PC-3 (cell line): ENCODE measurements at regions not wholly inside any gene's neighbourhood (a gene's known extent, or its start where the extent isn't known, plus 50 kb on each side); places are given as distances from the start of the nearest gene placed in this dataset.
A peak's percentile ranks its signal among the peaks of the same experiment; 100 is the strongest.

Source experiments
- ATAC-seq: fragments of 200-7000 bp; cut with Tn5 transposase; 2 replicates; pipeline ENCODE4 v1.9.1; 2020; ENCODE audit warnings: mild to moderate bottlenecking, moderate library complexity
- BruUV-seq: library from RNA; stranded (reverse); fragments of 400-500 nt; replicated peaks from 2 replicates; lab custom pipeline; 2021; lab: Mats Ljungman, UMichigan
- CTCF ChIA-PET: fragments of 300-600 bp; sonication (Branson Sonifier 250); formaldehyde crosslinking; loops from one replicate; lab custom pipeline; 2022; ENCODE audit warnings: antibody characterized with exemption; lab: Charles Lee
- POLR2A ChIA-PET: fragments of 300-600 bp; sonication (Branson Sonifier 250); formaldehyde crosslinking; loops from one replicate; lab custom pipeline; 2022; ENCODE audit warnings: antibody characterized with exemption; ENCODE audit not compliant: unreplicated experiment; lab: Charles Lee
- DNase-seq: peaks from one replicate; pipeline ENCODE4 v3.0.0-alpha.2; 2015
- H2AFZ ChIP-seq: fragments of 300-600 bp; sonication (generic); 2 replicates; pipeline ENCODE4 v1.6.0; 2016; ENCODE audit warnings: antibody characterized with exemption, low read length
- H3F3A ChIP-seq: fragments of 300-600 bp; sonication (generic); one replicate; pipeline ENCODE4 v1.6.0; 2017; ENCODE audit warnings: antibody characterized with exemption, low read length, control low read depth, mild to moderate bottlenecking; ENCODE audit not compliant: unreplicated experiment
- H3K27ac ChIP-seq: fragments of 300-600 bp; sonication (generic); 2 replicates; pipeline ENCODE4 v1.5.1; 2016; ENCODE audit warnings: mild to moderate bottlenecking, low read length
- H3K27me3 ChIP-seq: fragments of 300-600 bp; sonication (generic); 2 replicates; pipeline ENCODE4 v1.6.1; 2016; ENCODE audit warnings: low read length, mixed read lengths
- H3K36me3 ChIP-seq: fragments of 300-600 bp; sonication (generic); 2 replicates; pipeline ENCODE4 v1.6.1; 2016; ENCODE audit warnings: low read depth, mixed run types, low read length, mixed read lengths
- H3K4me1 ChIP-seq: fragments of 300-600 bp; sonication (generic); 2 replicates; pipeline ENCODE4 v1.5.1; 2016; ENCODE audit warnings: low read length; ENCODE audit not compliant: insufficient read depth
- H3K4me2 ChIP-seq: fragments of 300-600 bp; sonication (generic); 2 replicates; pipeline ENCODE4 v1.6.0; 2016; ENCODE audit warnings: low read length
- H3K4me3 ChIP-seq: fragments of 300-600 bp; sonication (generic); 2 replicates; pipeline ENCODE4 v1.5.1; 2016; ENCODE audit warnings: mild to moderate bottlenecking, low read length, mixed read lengths
- H3K79me2 ChIP-seq: fragments of 300-600 bp; sonication (generic); 2 replicates; pipeline ENCODE4 v1.6.1; 2017; ENCODE audit warnings: low read length, mixed read lengths
- H3K9ac ChIP-seq: fragments of 300-600 bp; sonication (generic); 2 replicates; pipeline ENCODE4 v1.6.0; 2016; ENCODE audit warnings: mild to moderate bottlenecking, low read length
- H3K9me2 ChIP-seq: fragments of 300-600 bp; sonication (generic); replicated peaks from 2 replicates; pipeline ENCODE4 v1.6.1; 2016; ENCODE audit warnings: mixed run types, low read length, mixed read lengths
- H3K9me3 ChIP-seq: fragments of 300-600 bp; sonication (generic); 2 replicates; pipeline ENCODE4 v1.6.1; 2016; ENCODE audit warnings: low read length, mixed read lengths
- H4K20me1 ChIP-seq: fragments of 300-600 bp; sonication (generic); 2 replicates; pipeline ENCODE4 v1.6.1; 2016; ENCODE audit warnings: low read length, mixed read lengths
- CTCF ChIP-seq: fragments of 300-600 bp; sonication (generic); conservative IDR thresholded peaks from 2 replicates; pipeline ENCODE4 v1.5.1; 2017; ENCODE audit warnings: antibody characterized with exemption, low read depth, mild to moderate bottlenecking, low read length
- EZH2 ChIP-seq: fragments of 300-600 bp; sonication (generic); IDR thresholded peaks from one replicate; pipeline ENCODE4 v1.6.1; 2017; ENCODE audit warnings: antibody characterized with exemption, mild to moderate bottlenecking, low read length; ENCODE audit not compliant: unreplicated experiment
- EZH2phosphoT487 ChIP-seq: fragments of 300-600 bp; sonication (generic); IDR thresholded peaks from 2 replicates; pipeline ENCODE4 v1.6.1; 2018; ENCODE audit warnings: mild to moderate bottlenecking, antibody characterized with exemption, low read length, borderline replicate concordance
- intact Hi-C: fragments of 100-400 bp; cut with micrococcal nuclease; formaldehyde crosslinking; loops from 2 replicates; pipeline ENCODE4 v1.9.0; 2023

- H3K4me3 ChIP-seq = no peak overlapping the region
- H3K27ac ChIP-seq = no peak overlapping the region
- DNase-seq (no peak), ATAC-seq (no peak)
- no peaks in the 10 kb centered on the region for H3F3A ChIP-seq
- TF ChIP-seq EZH2phosphoT487 (no peak), CTCF (no peak), EZH2 (no peak)
- no peaks in the 10 kb centered on the region for H4K20me1 ChIP-seq
- ChIA-PET POLR2A (no interaction called here), CTCF (no interaction called here)
- H3K4me2 ChIP-seq = no peak overlapping the region
- H3K9me2 ChIP-seq = no peaks in the 10 kb centered on the region
- H3K4me1 ChIP-seq = no peaks in the 10 kb centered on the region
- BruUV-seq = no TSS peak
- H3K36me3 ChIP-seq = no peaks in the 10 kb centered on the region
- H2AFZ ChIP-seq = no peak overlapping the region
- intact Hi-C loops = no loop called here
- H3K79me2 ChIP-seq = no peaks in the 10 kb centered on the region
- no peaks in the 10 kb centered on the region for H3K9me3 ChIP-seq
- no peaks in the 10 kb centered on the region for H3K27me3 ChIP-seq
- no peak overlapping the region for H3K9ac ChIP-seq
Measured at GRCh38 chr11:112844517-112844916, 116.7 kb upstream of the NCAM1 start.

GRCh38 chr11:112847568-112847967, 113.7 kb upstream of the NCAM1 start:
- Histone ChIP-seq H3K27me3 (no peaks in the 10 kb centered on the region), H3K9me2 (no peaks in the 10 kb centered on the region), H3K4me1 (no peaks in the 10 kb centered on the region), H3K36me3 (no peaks in the 10 kb centered on the region), H3K9me3 (no peaks in the 10 kb centered on the region), H3K4me3 (no peak overlapping the region), H2AFZ (no peak overlapping the region), H3K4me2 (no peak overlapping the region), H3K27ac (no peak overlapping the region), H3K79me2 (no peaks in the 10 kb centered on the region), H3K9ac (no peak overlapping the region), H3F3A (no peaks in the 10 kb centered on the region), H4K20me1 (no peaks in the 10 kb centered on the region)
- ATAC-seq (no peak), DNase-seq (no peak)
- BruUV-seq = no TSS peak
- TF ChIP-seq EZH2phosphoT487 (no peak), EZH2 (no peak), CTCF (no peak)
- intact Hi-C loops = no loop called here
- ChIA-PET POLR2A (no interaction called here), CTCF (no interaction called here)

DNA sequence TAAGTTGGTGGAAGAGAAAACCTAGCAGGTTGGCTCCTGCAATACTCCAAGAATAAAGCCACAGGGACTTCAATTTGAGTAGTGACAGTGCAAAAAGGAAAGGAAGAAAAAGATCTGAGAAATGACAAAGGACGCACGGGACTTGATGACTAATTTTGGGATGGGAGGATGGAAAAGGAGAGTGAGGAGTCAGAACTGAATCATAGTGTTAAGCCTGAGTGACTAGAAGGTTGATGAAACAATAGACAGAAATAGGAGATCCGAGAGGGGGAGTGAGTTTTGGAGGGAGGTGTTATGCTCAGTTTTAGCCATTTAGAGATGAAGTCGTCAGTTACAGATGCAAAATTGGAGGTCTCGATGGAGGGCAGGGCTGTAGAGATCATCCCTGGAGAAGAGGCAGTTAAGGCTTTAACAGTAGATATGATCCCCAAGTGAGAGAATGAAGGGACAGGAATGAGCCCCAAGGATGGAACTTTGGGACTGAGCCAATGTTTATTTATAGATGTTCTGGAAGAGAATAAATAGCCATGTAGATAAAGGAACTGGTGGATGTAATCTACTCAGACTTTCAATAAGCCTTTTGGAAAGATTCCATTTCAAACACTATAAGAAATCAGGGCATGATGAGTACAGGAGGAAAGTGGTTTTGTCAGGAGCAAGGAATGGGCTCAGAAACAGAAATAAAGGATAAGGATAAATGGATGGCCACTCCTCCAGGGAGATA, 108.9 kb upstream of the NCAM1 start:
- no TSS peak for BruUV-seq
- intact Hi-C loops = no loop called here
- Histone ChIP-seq H3K4me2 (no peak overlapping the region), H3K27ac (no peak overlapping the region), H3F3A (no peaks in the 10 kb centered on the region), H3K9me3 (no peaks in the 10 kb centered on the region), H3K4me1 (no peaks in the 10 kb centered on the region), H3K4me3 (no peak overlapping the region), H4K20me1 (no peaks in the 10 kb centered on the region), H2AFZ (no peak overlapping the region), H3K9ac (no peak overlapping the region), H3K9me2 (no peaks in the 10 kb centered on the region), H3K36me3 (no peaks in the 10 kb centered on the region), H3K27me3 (no peaks in the 10 kb centered on the region), H3K79me2 (no peaks in the 10 kb centered on the region)
- ChIA-PET CTCF (no interaction called here), POLR2A (no interaction called here)
- DNase-seq (peak; percentile 28), ATAC-seq (no peak)
- TF ChIP-seq EZH2 (no peak), EZH2phosphoT487 (no peak), CTCF (no peak)
